HG03575 (cell line): ENCODE measurements at regions not wholly inside any gene's neighbourhood (a gene's known extent, or its start where the extent isn't known, plus 50 kb on each side); places are given as distances from the start of the nearest gene placed in this dataset.

Source experiments
- ATAC-seq: cut with Tn5 transposase; IDR thresholded peaks from one replicate; pipeline ENCODE4 v1.9.1; 2021; ENCODE audit not compliant: unreplicated experiment, insufficient number of reproducible peaks, low FRiP score; ENCODE audit errors: extremely low read depth

- no peak for ATAC-seq
These were observed 51.7 kb upstream of the RCN1 start for GRCh38 chr11:32039149-32039548.

DNA sequence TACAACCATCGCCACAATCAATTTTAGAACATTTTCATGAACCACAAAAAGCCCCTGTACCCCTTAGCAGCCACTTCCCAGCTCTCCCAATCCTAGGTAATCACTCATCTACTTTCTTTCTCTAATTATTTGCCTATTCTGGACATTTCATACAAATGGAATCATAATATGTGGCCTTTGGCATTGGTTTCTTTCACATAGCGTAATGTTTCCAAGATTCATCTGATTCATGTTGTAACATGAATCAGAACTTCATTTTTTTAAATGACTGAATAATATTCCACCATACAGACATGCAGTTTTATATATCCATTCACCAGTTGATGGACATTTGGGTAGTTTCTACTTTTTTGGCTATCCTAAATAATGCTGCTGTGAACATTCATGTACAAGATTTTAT is 56.2 kb upstream of the RCN1 start:
- no peak for ATAC-seq

- ATAC-seq = no peak
These were observed 56.7 kb upstream of the RCN1 start for GRCh38 chr11:32034149-32034548.

DNA sequence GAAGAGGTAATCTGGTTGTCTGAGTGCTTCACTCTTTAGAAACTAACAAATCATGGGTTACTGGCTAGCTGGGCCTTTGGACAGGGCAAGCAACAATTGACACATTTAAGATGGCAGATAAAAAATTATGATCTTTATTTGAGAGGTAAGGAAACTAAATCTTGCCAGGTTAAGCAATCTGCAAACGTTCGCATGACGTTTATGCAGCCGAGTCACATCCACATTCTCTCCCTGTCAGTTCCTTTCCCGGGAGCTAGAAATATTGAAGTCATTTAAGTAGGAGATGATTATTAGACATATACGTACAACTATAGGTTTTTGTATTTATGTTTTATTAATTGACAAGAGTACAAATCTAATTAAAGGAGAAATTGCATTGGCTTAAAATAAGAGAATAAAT is 57.4 kb upstream of the RCN1 start:
- no peak for ATAC-seq

DNA sequence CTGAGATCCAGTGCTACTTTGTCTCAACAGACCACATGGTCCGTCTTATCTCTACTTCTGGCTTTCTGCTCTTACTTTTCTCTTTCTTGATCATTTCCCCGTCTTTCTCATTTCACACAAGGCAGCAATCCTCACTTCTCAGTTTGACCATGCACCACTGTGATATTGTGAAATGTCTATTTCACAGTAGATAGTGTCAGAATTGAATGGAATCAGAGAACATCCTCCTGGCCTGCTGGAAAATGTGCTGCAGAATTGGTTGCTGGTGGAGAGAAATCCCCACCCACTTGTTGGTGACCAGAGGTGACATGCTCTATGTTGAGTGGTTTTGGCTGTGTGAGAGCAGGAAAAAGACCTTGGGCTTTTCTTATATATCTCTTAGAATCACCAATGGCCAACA is 57.8 kb upstream of the RCN1 start:
- ATAC-seq = no peak

DNA sequence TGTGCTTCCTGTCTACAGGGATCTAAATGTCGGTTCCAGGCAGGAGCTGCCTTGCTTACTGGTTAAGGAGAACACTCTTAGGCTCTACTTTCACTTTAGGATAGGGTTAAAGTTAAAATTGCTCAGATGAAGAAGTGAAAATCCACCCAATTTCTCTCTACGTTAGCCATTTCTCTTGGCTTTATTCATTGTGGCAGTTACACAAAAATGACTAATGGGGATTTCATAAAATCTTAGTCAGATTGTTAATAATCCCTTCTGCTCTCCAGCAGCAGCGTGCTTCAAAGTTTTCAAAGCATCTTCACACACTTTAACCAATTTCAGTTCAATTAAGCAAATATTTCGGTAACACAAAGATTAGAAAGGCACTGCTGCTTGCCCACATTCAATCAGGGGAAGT is 58.4 kb upstream of the RCN1 start:
- no peak for ATAC-seq

- no peak for ATAC-seq
These were observed 58.8 kb upstream of the RCN1 start for GRCh38 chr11:32032052-32032451.

GRCh38 chr11:32030875-32031503 is 59.9 kb upstream of the RCN1 start:
- ATAC-seq = no peak

GRCh38 chr11:32029721-32030120 is 61.2 kb upstream of the RCN1 start:
- ATAC-seq = no peak

GRCh38 chr11:32028201-32028600 is 62.7 kb upstream of the RCN1 start:
- no peak for ATAC-seq

GRCh38 chr11:32026766-32027165 is 64.1 kb upstream of the RCN1 start:
- no peak for ATAC-seq

GRCh38 chr11:32024948-32025347 is 65.9 kb upstream of the RCN1 start:
- no peak for ATAC-seq

- ATAC-seq = no peak
These were observed 67.2 kb upstream of the RCN1 start for GRCh38 chr11:32023370-32024305.

DNA sequence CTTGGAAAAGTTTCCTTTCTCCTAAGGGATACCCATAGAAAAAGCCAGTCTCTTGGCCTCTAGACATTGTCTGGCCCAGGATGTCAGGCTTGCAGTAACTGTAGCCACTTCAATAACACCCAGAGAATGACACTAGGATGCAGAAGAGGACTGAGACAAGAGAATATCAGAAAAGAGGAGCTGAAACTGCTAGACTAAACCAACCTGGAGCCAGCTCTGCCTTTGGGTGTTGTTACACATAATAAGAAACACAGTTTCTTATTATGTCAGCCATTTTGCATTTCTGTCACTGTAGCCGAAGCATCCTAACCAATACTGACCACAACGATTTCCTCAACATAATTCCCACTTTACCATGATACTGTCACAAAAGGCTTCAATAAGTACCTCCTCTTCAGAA is 72.2 kb upstream of the RCN1 start:
- ATAC-seq = no peak

DNA sequence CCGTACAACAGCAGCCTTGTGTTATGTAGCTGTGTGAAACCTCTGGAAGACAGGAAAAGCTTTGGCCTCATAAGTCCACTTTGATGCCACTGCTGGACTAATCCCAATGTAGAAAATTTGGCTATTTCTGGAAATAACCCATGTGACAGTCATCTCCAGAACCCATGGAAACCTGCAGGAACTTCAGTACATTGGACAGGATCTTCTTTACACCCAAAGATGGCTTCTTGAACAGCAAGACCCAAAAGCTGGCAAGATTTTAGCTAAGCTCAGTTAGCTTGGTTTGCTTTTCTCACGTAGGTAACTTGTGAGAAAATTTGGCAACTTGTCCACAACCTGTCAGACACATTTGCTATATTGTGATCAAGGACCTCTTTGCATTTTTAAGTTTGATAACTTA is 74.8 kb upstream of the RCN1 start:
- ATAC-seq = no peak

DNA sequence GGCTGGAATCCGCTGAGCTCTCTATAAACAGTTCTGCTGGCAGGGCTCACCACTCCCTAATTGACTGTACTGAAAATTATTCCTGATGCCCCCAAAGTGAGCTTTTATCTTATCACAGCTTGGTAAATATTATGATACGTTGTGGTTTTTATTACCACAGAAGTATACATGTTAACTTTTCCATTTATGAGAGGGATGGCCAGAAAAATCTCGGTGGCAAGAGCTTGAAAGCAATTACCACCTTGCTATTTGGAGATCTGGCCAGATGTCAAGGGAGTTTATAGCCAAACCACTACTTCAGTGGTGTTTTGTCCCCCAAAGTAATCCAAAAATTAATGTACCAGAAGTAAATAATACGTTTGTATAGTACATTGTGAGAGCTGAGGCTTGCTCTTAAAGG is 75.4 kb upstream of the RCN1 start:
- no peak for ATAC-seq

DNA sequence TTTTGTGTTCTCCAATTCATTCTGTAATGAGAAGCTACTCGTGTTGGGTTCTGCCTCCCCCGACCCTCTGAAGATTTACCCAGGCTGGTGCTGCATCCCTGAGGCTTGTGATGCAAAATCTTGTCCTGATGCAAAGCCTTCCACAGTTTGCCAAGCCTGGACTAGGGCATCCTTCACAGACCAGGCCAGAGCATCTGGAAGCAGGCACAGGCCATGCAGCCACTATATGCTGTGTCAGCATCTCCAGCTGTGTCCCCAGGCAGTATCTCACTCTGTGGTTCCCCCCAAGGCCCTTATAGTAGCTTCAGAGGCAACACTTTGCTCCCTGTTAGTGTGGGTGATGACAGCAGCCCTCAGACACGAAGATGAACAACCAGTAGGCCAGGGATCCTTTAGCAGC is 77.3 kb upstream of the RCN1 start:
- ATAC-seq = no peak

DNA sequence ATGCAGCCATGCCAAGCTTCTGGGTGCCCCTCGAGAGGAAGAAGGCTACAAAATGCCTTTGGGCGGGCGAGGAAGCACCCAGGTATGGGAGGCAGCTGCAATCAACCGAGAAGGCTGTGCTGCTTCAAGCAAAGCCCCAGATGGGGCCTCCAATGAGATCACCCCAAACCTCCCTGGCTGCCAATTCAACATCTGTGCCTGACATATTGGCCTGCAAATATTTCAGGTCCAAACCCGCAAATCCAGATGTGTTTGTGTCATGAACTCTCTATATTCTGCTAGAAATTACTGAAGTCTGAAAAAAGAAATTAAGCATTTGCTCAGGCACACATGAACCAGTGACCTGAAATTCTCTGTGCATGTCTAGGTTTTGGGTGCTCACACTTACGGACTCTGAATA is 78.8 kb upstream of the RCN1 start:
- ATAC-seq = no peak

DNA sequence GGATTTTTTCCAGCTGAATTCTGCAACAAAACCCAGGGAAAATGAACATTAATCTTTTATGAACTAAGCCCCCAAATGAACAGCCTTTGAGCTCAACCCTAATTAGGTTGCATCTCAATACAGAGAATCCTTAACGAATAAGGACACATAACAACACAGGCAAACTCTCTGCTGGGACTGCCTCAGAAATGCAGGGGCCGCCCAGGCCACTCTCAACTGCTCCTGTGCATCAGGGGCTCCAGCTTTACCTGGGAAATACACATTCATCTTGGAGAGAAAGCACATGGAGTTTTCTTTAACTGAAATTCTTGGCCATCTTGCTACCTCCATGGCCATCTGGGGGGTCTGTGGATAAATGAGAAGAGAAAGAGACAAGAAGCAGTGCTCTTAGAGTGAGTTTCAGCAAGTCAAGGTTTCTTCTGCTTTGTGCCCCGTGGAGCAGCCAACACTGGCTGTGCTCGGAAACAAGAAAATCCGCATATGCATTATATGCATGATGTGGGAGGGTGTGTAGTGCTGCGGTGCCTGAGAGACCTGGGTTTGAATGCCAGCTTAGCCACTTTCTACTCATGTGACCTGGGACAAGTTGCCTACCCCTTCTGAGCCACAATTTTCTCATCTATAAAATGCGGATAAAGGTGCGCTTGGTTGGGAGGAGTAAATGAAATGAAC is 81.9 kb upstream of the RCN1 start:
- ATAC-seq = no peak

DNA sequence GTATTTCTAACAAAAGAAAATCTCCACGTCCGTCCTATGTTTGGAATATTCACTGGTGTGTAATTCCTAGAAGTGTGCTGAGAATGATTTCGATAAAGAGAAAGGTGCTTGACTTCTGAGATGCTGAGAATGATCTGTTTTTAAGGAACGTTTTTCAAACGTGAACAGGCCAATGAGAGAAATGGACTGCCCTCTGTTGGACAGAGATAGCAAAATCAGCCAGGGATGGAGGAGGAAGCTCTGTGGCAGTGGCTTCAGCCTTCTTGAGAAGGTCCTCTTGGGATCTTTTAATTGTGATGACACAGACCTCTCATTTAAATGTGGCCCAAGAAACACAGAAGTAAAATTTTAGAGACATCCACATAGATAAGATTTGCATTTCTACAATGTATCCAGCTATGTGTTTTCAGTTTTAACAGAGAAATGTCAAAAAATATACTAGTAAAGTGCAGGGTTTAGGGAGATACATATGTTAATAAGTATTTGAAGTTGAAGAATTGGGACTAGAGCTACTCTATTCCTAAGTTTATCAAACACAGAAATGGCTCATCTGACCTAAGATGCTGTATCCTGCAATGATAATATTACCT is 84.0 kb upstream of the RCN1 start:
- ATAC-seq = no peak
